ENCODE measurements at regions not wholly inside any gene's neighbourhood (a gene's known extent, or its start where the extent isn't known, plus 50 kb on each side); places are given as distances from the start of the nearest gene placed in this dataset.
A peak's percentile ranks its signal among the peaks of the same experiment; 100 is the strongest.
"Not testable (repeated sequence)": the region's sequence is repeated elsewhere in the genome, so short reads cannot be mapped to it uniquely, and the experiment has no call there.

DNA sequence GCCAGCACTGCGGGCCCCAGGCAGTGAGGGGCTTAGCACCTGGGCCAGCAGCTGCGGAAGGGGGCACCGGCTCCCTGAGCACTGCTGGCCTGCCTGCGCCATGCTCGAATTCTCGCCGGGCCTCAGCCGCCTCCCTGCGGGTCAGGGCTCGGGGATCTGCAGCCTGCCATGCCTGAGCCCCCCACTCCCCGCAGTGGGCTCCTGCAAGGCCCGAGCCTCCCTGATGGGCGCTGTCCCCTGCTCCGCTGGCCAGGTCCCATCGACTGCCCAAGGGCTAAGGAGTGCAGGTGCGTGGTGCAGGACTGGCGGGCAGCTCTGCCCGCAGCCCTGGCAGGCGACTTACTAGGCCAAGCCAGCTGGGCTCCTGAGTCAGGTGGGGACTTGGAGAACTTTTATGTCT lies 133.3 kb upstream of the LMNTD1 start:
- DNase-seq: no peak

DNA sequence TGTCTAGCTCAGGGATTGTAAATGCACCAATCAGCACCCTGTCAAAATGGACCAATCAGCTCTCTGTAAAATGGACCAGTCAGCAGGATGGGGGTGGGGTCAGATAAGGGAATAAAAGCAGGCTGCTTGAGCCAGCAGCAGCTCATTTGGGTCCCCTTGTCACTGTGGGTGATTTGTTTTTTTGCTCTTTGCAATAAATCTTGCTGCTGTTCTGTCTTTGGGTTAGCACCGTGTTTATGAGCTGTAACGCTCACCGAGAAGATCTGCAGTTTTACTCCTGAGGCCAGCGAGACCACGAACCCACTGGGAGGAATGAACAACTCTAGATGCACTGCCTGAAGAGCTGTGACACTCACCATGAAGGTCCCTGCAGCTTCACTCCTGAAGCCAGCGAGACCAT lies 134.1 kb upstream of the LMNTD1 start:
- DNase-seq: no peak

DNA sequence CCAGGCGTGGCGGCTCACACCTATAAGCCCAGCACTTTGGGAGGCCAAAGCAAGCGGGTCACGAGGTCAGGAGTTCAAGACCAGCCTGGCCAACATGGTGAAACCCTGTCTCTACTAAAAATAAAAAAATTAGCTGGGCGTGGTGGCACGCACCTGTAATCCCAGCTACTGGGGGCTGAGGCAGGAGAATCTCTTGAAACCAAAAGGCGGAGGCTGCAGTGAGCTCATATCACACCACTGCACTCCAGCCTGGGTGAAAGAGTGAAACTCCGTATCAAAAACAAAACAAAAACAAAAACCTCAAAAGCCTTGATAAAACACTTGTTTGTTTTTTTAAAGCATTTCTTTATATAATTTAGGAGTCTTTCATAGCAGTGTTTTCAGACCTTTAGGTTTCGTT lies 135.8 kb upstream of the LMNTD1 start:
- DNase-seq: not testable (repeated sequence)

DNA sequence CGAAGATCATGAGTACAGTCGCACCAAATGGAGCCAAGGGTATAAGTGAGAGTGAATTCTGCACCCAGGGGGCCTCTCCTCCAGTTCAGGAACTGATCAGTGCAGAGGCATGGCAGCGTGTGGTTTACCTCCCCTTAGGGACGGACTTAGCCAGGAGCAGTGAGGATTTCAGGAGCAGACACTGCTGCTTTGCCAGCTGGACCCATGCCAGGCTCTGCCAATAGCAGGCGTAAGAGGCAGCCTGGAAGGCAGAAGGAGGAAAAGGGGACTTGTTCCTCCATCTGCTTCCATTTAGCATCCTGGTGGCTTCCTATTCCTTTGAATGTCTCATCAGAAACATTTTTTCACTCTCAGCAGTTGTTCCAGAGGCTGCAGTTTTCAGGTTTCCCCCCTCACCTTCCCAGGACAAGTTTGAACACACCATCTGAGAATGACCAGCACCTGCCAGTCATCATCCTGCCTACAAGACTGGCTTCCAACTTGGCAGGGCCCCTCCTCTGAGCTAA lies 137.0 kb upstream of the LMNTD1 start:
- peak; percentile 78 for DNase-seq

DNA sequence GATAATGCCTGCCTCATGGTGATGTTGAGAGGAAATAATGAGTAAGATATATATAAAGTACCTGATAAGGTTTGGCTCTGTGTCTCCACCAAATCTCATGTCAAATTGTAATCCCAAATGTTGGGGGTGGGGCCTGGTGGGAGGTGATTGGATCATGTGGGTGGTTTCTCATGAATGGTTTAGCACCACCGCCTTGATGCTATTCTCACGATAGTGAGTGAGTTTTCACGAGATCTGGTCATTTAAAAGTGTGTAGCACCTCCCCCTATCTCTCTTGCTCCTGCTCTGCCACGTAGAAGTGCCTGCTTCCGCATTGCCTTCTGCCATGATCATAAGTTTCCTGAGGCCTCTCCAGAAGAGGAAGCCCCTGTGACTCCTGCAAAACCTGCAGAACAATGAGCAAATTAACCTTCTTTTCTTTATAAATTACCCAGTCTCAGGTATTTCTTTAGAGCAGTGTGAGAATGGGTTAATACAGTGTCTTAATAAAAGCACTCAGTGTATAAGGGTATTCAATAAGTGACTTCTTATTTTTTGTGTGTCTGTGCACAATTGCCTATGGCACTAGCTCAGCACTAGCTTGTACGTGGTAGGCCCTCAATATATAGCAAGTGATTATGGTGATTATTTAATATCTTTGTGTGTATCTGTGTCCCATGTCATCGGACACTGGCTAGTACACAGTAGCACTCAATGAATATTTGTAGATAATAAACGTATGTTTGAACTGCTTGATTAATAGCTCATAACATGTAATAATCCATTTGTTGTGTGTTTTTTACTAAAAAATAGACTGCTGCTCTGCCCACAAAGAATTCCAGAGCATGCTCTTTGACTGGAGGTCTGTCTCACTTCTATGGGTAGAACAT lies 138.1 kb upstream of the LMNTD1 start:
- DNase-seq: no peak

DNA sequence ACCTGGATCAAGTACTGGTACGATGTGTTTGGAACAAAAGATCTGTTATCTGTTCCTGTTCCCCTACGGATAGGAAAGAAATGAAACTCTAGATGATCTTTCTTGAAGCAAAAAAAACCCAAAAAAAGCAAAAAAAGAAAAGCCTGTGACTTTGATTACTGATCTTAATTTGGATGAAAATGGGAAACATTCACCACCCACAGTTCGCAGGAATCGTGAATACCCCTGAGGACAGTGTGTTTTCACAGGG lies 138.7 kb upstream of the LMNTD1 start:
- no peak for DNase-seq

DNA sequence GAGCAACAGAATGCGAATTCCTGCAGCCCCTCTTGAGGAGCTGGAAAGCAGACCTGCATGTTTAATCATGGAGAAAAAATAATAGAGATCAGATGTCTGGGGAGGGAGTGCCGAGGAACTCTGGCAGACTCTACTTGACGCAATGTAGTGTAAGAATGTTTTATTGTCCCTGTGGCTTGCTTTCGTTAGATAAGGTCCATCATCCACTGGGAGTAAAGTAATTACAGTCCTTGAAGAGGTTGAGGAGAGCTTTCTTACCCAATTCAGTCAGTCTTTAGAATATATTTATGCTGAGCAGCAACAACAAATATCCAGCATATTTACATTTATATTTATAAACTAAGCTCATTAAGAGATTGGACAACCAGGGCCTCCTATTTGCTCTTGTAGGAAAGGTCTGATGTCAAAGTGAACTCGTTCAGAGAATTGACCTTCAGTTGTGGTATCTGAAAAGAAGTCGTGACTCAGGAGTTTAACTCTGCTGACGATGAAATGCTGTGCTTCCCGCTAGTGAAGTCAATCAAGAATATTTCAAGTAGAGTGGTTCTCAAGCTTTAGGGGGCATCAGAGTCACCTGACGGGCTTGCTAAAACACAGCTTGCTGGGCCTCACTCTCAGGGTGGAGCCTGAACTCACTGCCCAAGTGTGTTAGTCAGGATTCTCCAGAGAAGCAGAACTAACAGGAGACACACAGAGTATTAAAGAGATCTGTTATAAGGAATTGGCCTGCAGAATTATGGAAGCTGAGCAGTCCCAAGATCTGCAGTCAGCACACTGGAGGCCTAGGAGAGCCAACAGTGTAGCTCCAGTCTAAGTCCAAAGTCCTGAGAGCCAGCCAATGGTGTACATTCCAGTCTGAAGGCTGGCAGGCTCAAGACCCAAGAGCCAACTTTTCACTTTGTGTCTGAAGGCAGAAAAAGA lies 139.3 kb upstream of the LMNTD1 start:
- DNase-seq: peak; percentile 91

DNA sequence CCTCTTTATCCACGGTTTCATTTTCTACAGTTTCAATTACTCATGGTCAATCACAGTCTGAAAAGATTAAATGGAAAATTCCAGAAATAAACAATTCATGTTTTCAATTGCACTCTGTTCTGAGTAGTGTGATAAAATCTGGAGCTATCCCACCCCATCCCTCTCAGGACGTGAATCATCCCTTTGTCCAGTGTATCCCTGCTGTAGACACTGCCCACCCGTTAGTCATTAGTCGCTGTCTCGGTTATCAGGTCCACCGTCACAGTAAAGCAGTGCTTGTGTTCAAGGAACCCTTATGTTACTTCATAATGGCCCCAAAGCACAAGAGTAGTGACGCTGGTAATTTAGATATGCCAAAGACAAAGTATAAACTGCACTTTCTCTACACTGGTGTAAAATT lies 141.0 kb upstream of the LMNTD1 start:
- DNase-seq: peak; percentile 80

DNA sequence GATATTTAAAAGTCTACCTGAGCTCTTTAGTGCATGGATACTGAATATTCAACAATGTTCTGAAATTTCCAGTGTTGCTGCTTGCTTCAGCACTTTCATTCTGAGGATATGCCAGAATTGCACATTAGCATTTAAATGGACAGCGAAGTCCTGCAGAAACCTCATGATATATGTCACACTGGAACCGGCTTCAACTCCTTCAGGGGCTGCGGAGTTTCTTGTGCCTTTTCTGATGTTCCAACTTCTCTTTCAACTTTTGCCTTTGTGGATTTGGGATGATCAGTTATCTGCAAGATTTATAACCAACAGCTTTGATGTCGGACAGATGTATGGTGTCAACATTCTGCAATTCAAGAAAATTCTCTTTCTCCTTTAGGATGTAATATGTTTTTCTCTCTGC lies 142.5 kb upstream of the LMNTD1 start:
- DNase-seq: no peak

DNA sequence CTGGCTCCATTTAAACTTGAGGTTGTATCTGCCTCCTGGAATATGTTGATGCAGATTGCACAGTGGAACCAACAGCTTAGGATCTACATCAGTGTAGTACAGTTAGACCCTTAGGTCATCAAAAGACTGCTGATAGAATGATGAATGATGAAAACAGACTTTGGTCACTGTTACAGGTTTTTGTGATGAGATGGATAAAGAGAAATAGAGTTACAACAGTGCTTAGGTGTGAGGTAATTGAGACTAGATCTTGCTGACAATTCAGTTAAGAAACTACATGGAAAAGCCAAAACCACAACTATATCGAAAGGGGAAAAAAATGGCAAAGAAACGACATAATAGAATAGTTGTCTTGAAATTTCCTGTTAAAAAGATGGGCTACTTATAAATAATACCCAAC lies 145.7 kb upstream of the LMNTD1 start:
- peak; percentile 67 for DNase-seq

DNA sequence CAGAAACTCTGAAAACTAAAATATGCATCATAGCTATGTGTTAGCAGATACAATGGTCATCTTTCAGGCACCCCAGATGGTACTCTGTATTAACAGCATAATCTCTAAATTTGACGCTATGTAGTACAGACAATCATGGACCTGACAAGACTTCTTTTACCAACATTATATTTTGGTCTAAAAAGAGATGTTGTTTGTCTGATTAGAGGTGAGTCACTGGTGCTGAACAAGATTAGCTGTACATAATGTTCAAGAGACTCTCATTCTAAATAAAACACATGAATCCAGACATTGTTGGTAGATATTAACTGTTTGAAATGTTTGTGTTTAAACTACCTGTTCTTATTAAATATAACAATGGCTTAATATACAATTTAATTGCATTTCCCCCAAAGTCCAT lies 146.4 kb upstream of the LMNTD1 start:
- no peak for DNase-seq

DNA sequence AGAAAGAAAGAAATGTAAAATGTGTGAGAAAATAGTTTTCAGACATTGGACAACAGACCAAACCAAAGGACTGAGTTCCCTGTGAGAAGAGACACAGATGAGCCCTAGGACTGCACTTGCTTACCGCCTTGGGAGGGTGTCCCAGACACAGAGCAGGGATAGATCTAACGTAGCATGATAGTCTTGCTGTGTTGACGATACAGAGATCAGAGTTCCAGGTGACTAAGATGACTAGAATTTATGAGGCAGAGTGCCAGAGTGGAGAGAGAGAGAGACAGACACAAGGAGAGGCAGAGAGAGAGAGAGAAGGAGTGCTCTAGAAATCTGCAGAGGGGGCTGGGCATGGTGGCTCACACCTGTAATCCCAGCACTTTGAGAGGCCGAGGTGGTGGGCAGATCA lies 148.2 kb upstream of the LMNTD1 start:
- peak; percentile 60 for DNase-seq

DNA sequence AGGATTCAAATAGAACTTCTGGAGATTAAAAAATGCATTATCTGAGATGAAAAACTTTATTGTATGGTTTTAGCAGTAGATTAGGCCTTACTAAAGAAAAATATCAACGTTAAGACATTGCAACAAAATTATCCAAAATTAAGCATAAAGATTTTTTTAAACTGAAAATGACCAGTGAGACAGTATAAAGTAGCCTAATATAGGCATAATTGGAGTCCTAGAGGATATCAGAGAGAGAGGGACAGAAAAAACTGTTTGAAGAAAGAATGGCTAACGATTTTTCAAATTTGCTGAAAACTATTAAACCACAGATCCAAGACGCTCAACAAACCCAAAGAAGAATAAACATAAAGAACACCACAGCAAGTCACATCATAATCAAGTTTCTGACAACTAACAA lies 149.5 kb upstream of the LMNTD1 start:
- no peak for DNase-seq

DNA sequence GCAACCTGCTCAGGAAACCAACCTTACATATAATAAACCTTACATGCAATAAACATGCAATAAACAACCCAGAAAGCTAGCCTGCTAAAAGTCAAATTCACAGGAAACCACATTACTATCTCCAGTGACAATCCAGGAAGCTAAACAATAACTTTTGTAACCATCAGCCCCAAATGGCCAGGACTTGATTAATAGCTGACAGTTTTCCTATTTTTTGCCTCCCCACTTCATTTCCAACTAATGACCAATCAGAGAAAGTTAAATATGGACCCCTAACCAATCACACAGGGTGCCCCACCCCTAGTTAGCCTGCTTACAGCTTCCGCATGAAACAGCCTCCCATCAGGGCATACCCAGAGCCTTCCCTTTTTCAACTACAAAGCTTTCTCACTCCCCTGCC lies 152.2 kb upstream of the LMNTD1 start:
- no peak for DNase-seq

DNA sequence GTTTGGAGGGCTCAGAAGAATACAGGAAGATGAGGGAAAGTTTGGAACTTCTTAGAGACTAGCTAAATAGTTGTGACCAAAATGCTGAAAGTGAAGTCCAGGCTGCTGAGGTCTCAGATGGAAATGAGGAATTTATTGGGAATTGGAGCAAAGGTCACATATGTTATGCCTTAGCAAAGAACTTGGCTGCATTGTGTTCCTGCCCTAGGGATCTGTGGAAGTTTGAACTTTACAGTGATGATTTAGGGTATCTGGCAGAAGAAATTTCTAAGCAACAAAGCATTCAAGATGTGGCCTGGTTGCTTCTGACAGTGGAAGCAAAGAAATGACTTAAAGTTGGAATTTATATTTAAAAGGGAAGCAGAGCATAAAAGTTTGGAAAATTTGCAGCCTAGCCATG lies 153.6 kb upstream of the LMNTD1 start:
- DNase-seq: peak; percentile 23

DNA sequence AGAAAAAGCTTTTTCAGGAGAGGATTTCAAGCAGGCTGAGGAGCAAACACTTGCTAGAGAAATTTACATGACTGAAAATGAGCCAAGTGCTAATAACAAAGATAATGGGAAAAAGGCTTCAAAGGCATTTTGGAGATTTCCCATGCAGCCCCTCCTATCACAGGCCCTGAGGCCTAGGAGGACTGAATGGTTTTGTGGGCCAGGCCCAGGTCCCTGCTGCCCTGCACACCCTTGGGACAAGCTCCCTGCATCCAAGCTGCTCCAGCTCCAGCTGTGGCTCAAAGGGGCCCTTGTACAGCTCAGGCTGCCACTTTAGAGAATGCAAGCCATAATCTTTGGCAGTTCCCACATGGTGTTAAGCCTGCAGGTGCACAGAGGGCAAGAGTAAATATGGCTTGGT lies 154.0 kb upstream of the LMNTD1 start:
- no peak for DNase-seq

DNA sequence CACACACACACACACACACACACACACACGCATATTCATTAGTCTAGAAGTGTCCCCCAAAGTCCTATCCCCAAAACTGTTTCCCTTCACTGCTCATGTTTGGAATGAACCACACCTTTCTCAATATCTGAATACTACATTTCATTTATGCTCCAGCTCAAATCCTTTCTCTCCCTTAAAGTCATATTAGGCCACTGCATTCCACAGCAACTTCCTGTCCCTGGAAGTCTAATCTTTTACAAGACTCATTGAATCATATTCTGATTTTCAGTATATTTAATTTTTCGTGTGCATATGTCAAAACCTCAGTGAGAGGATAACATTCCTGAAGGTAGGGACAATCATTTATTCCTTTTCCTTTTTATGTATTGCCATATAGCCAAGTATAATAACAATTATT lies 155.6 kb upstream of the LMNTD1 start:
- DNase-seq: no peak

DNA sequence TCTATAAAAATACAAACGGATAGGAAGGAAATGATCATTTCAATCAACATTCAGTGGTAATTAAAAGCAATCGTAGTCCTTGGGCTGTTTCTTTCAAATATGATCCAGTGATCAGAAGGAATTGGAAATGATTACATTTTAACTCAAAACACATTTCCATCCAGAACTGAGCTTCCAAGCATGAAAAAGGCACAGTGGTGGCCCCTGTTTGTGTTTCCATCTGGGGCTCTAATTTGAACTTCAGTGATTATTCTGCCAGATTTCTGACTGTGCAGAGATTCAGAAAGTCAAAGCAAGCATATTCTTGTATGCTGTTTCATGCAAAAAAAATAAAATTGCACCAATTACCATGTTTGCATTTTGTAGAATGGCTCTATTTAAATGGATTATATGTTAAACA lies 157.0 kb upstream of the LMNTD1 start:
- no peak for DNase-seq

DNA sequence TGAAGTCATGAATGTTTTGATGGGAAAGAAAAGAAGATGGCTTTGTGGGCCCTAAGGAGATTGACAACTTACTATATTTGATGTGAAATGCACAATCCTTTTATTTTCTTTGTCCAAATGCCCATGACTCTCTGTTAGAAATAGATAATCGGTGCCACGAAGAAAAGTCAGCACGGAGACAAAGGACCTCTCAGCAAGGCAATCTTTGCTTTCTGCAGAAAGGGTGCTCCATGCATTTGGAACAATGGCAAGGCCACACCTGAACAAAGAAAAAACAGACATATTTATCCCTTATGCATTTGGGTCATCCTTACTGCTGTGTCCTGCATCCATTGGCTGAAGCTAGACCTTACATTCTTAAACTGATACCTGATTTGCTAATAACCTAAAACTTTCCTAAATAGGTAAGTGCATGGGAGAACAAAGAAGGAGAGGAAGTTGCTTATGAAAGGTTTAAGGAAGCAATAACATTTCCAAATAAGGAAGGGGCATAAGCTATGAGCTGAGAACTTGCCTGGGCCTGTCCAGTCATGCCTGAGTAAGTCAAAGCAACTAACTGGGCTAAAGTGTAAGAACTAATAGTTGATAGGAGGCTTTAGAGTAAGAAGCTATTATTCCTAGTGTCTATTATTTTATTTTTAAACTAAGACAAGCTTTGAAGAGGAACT lies 158.0 kb upstream of the LMNTD1 start:
- peak; percentile 26 for DNase-seq

DNA sequence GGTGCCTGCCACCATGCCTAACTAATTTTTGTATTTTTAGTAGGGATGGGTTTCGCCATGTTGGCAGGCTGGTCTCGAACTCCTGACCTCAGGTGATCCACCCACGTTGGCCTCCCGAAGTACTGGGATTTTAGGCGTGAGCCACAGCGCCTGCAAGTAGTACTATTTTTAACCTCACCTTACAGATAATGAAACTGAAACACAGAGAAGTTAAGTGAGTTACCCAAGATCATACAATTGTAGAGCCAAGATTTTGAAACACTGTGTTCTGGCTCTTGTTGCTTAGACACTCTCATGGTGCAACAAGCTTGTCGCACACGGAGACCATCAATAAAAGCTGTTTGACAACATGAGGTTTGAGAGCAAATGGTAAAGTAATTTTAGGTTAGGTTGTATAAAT lies 159.1 kb upstream of the LMNTD1 start:
- DNase-seq: no peak

DNA sequence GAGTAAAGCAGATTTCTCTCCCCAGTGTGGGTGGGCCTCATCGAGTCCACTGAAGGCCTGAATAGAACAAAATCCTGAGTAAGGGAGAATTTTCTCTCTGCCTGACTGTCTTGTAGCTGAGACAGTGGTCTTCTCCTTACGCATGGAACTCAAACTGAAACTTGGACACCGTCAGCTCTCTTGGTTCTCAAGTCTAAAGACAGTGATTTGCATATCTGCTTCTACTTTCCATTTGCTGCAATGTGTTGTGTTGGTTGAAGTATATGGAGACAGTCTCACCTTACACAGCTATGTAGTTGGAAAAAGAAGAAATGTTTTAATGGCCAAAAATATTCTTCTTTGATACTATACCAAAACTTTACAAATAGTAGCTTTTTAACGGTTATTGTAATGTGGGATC lies 160.2 kb upstream of the LMNTD1 start:
- DNase-seq: no peak

DNA sequence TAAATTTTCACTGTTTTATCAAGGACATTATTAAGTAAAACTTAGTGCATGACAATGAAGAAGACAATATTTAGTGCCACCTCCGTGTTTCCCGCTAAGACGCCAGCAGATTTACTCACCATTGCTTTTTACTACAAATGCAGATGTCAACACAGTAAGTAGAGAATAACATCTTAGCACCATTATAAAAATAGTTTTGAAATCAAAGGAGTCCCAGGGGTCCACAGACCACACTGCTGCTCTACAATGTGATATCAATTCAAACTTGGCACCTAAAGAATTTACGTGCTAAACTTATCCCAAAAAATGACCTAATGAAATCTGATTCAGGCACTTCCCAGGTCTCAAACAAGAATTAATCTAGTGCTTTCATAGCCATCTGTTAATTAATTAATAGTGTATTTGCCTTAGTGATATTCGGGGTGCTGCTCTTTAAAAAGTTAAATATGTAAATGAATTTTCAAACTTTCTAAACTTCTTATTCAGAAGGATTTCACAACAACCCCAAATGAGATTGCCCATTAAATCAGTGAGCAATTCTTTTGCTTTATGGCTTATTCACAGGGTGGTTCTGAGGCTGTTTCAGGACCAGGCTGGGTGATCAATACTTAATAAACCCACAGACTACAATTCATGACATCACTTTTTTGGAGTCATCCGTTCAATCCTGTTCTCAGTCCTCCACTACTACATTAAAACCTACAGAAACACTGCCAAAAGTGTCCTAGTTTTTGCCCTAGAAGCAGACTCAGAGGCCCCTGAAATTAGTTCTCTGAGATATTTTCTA lies 161.3 kb upstream of the LMNTD1 start:
- DNase-seq: no peak

DNA sequence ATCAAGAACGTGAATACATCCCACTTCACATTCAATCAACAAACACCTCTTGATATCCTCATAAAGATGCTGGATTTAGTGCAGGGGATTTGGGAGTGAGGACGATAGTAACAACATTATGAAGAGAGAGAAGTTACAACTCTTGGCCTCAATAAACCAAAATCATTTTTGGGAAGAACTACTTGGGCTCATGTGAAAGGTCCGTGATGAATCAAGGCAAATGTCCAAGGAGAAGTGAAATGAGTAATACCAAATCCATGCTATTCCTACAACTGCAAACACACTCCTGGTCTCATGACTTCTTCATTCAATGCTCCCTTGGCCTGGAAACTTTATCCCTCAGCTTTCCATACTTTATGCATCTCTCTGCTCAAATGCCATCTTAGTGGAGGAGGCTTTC lies 162.0 kb upstream of the LMNTD1 start:
- no peak for DNase-seq
